GM23338 (cell line): ENCODE measurements at regions not wholly inside any gene's neighbourhood (a gene's known extent, or its start where the extent isn't known, plus 50 kb on each side); places are given as distances from the start of the nearest gene placed in this dataset.

Source experiments
- CREB1 ChIP-seq: fragments of 250-450 bp; sonication (Bioruptor Pico); IDR thresholded peaks from 2 replicates; pipeline ENCODE4 v1.5.0; 2020; ENCODE audit warnings: low read depth, mild to moderate bottlenecking, moderate library complexity
- CTCF ChIP-seq, 2 experiments: fragments of 200-600 bp in 1 of 2; sonication (generic) in 1 of 2; conservative IDR thresholded peaks; 2 replicates each; pipeline versions ENCODE4 v1.5.1 to v1.6.1; 2016 to 2017; ENCODE audit warnings: antibody characterized with exemption in 2 of 2, low read depth in 2 of 2, mild to moderate bottlenecking in 2 of 2, moderate library complexity in 1 of 2
- ETS1 ChIP-seq: IDR thresholded peaks from 2 replicates; pipeline ENCODE4 v1.6.1; 2016; ENCODE audit warnings: antibody characterized with exemption
- EZH2 ChIP-seq: fragments of 200-600 bp; sonication (generic); IDR thresholded peaks from one replicate; pipeline ENCODE4 v1.8.0; 2017; ENCODE audit warnings: antibody characterized with exemption, mild to moderate bottlenecking, low read depth; ENCODE audit not compliant: unreplicated experiment
- EZH2phosphoT487 ChIP-seq: fragments of 200-600 bp; sonication (generic); IDR thresholded peaks from one replicate; pipeline ENCODE4 v1.8.1; 2018; ENCODE audit warnings: antibody characterized with exemption; ENCODE audit not compliant: unreplicated experiment
- JUNB ChIP-seq: IDR thresholded peaks from one replicate; pipeline ENCODE4 v1.6.1; 2016; ENCODE audit warnings: antibody characterized with exemption; ENCODE audit not compliant: unreplicated experiment
- NANOG ChIP-seq: IDR thresholded peaks from 2 replicates; pipeline ENCODE4 v1.6.1; 2016; ENCODE audit warnings: antibody characterized with exemption, borderline replicate concordance
- POLR2AphosphoS5 ChIP-seq: IDR thresholded peaks from 2 replicates; pipeline ENCODE4 v1.6.1; 2016; ENCODE audit warnings: antibody characterized with exemption, low read depth
- REST ChIP-seq: IDR thresholded peaks from one replicate; pipeline ENCODE4 v1.6.1; 2018; ENCODE audit warnings: antibody characterized with exemption; ENCODE audit not compliant: unreplicated experiment
- STAT1 ChIP-seq: IDR thresholded peaks from one replicate; pipeline ENCODE4 v1.6.1; 2016; ENCODE audit warnings: antibody characterized with exemption; ENCODE audit not compliant: unreplicated experiment
- ZNF114 ChIP-seq: fragments of 250-450 bp; sonication (Bioruptor Pico); IDR thresholded peaks from 2 replicates; pipeline ENCODE4 v1.5.0; 2020; ENCODE audit warnings: mild to moderate bottlenecking, moderate library complexity
- ZNF331 ChIP-seq: fragments of 250-450 bp; sonication (Bioruptor Pico); IDR thresholded peaks from 2 replicates; pipeline ENCODE4 v1.5.0; 2020; ENCODE audit warnings: low read depth, mild to moderate bottlenecking, moderate library complexity
- ZNF462 ChIP-seq: fragments of 250-450 bp; sonication (Bioruptor Pico); IDR thresholded peaks from 2 replicates; pipeline ENCODE4 v1.5.0; 2020; ENCODE audit warnings: mild to moderate bottlenecking, moderate library complexity

DNA sequence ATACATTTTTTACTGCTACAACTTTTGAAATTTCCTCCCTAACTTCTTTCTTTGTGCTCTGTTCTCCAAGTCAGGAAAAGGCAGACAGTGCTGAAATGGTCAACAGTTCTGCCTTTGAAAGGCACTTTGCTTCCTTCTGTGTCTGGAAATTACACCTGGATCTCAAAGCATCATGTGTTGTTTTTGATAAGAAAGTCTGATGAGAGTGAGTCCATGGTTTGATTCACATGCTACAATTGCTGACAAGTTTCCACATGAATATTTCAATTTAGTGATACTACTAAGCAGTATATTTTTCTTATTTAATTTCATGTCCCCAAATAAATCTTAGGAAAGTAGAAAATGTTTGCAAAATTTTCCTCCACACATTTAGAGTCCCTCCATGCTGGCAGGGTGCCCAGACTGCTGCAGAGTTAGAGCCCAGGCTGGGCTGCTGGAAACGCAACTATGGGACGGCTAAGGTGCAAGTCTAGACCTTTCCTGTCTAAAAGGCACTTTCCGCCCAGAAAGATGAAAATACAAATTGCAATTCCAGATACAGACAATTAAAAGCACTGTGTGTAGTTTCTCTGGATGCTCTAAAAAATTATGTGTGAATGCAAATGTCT is 96.6 kb upstream of the RUNX1 start:
- TF ChIP-seq EZH2 (no peak), CTCF (conservative IDR thresholded peaks at IDR 0.05; ENCODE audit: low read depth in 2 of 2) (no peak), REST (no peak), ZNF114 (CRISPR knock-in tag) (no peak), STAT1 (no peak), POLR2AphosphoS5 (no peak), EZH2phosphoT487 (no peak), JUNB (no peak), ZNF331 (CRISPR knock-in tag) (no peak), ETS1 (no peak), CREB1 (no peak), NANOG (no peak), ZNF462 (CRISPR knock-in tag) (no peak)
